NCI-H526 (cell line): ENCODE measurements at regions not wholly inside any gene's neighbourhood (a gene's known extent, or its start where the extent isn't known, plus 50 kb on each side); places are given as distances from the start of the nearest gene placed in this dataset.

Source experiments
- DNase-seq, 2 experiments: peaks; one replicate each; lab custom pipeline; 2025; lab: John Stamatoyannopoulos, UW

GRCh38 chr7:17019106-17019505, 137.3 kb upstream of the AGR3 start:
- no peak for DNase-seq

GRCh38 chr7:17020250-17020649, 138.5 kb upstream of the AGR3 start:
- DNase-seq = no peak

GRCh38 chr7:17021205-17021604, 139.4 kb upstream of the AGR3 start:
- no peak for DNase-seq

- DNase-seq = no peak
These were observed 141.1 kb upstream of the AGR3 start for GRCh38 chr7:17022920-17023319.

GRCh38 chr7:17026269-17026668, 144.5 kb upstream of the AGR3 start:
- DNase-seq = no peak

- DNase-seq = no peak
These were observed 145.5 kb upstream of the AGR3 start for GRCh38 chr7:17027143-17027788.

- no peak for DNase-seq
These were observed 146.0 kb upstream of the AGR3 start for GRCh38 chr7:17027789-17028152.

GRCh38 chr7:17029150-17029549, 147.4 kb upstream of the AGR3 start:
- DNase-seq = no peak

GRCh38 chr7:17030559-17030958, 148.8 kb upstream of the AGR3 start:
- no peak for DNase-seq

- DNase-seq = no peak
These were observed 150.2 kb upstream of the AGR3 start for GRCh38 chr7:17031906-17032551.

GRCh38 chr7:17033245-17033644, 151.5 kb upstream of the AGR3 start:
- DNase-seq = no peak

- no peak for DNase-seq
These were observed 154.8 kb upstream of the AGR3 start for GRCh38 chr7:17036584-17036983.

GRCh38 chr7:17037356-17037755, 155.6 kb upstream of the AGR3 start:
- DNase-seq = no peak

- no peak for DNase-seq
These were observed 156.5 kb upstream of the AGR3 start for GRCh38 chr7:17038160-17038782.

GRCh38 chr7:17038783-17039170, 157.0 kb upstream of the AGR3 start:
- DNase-seq = no peak

GRCh38 chr7:17039372-17039771, 157.6 kb upstream of the AGR3 start:
- no peak for DNase-seq

GRCh38 chr7:17040716-17041115, 158.9 kb upstream of the AGR3 start:
- DNase-seq = no peak

- DNase-seq = no peak
These were observed 159.5 kb upstream of the AGR3 start for GRCh38 chr7:17041324-17041723.

- DNase-seq = no peak
These were observed 160.4 kb upstream of the AGR3 start for GRCh38 chr7:17042211-17042610.

GRCh38 chr7:17043012-17043877, 161.5 kb upstream of the AGR3 start:
- DNase-seq = no peak

- DNase-seq = no peak
These were observed 162.6 kb upstream of the AGR3 start for GRCh38 chr7:17044396-17044795.

GRCh38 chr7:17044861-17045260, 163.1 kb upstream of the AGR3 start:
- no peak for DNase-seq

- no peak for DNase-seq
These were observed 164.5 kb upstream of the AGR3 start for GRCh38 chr7:17046259-17046658.
